ENCODE measurements at regions not wholly inside any gene's neighbourhood (a gene's known extent, or its start where the extent isn't known, plus 50 kb on each side); places are given as distances from the start of the nearest gene placed in this dataset.

DNA sequence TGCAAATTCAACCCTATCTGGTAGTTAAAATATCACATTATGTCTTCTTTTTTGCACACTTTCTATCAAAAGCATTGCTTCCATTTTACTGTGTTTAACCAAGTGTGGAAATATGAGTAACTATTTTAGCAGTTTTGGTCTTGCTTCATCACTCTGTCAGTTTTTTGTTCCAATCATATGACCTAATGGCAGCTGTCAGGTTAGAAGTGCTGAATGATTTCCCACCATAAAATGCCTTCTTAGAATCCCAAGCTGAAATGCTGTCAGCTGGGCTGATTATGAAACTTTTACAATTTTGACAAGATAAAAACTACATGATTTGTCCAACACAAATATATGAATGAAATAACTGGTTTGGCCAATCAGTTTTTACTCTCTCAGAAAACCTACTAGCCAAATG, 1654.6 kb upstream of the RAG2 start:
- no peak for TF ChIP-seq GABPA (IDR thresholded peaks at IDR 0.05; ENCODE audit: low read depth)
- TF ChIP-seq, protein P1, sequence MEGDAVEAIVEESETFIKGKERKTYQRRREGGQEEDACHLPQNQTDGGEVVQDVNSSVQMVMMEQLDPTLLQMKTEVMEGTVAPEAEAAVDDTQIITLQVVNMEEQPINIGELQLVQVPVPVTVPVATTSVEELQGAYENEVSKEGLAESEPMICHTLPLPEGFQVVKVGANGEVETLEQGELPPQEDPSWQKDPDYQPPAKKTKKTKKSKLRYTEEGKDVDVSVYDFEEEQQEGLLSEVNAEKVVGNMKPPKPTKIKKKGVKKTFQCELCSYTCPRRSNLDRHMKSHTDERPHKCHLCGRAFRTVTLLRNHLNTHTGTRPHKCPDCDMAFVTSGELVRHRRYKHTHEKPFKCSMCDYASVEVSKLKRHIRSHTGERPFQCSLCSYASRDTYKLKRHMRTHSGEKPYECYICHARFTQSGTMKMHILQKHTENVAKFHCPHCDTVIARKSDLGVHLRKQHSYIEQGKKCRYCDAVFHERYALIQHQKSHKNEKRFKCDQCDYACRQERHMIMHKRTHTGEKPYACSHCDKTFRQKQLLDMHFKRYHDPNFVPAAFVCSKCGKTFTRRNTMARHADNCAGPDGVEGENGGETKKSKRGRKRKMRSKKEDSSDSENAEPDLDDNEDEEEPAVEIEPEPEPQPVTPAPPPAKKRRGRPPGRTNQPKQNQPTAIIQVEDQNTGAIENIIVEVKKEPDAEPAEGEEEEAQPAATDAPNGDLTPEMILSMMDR (IDR thresholded peaks at IDR 0.05; ENCODE audit: insufficient read depth, low read length): no peak

Data from HL-60 (cell line).